ENCODE measurements at regions not wholly inside any gene's neighbourhood (a gene's known extent, or its start where the extent isn't known, plus 50 kb on each side); places are given as distances from the start of the nearest gene placed in this dataset.

DNA sequence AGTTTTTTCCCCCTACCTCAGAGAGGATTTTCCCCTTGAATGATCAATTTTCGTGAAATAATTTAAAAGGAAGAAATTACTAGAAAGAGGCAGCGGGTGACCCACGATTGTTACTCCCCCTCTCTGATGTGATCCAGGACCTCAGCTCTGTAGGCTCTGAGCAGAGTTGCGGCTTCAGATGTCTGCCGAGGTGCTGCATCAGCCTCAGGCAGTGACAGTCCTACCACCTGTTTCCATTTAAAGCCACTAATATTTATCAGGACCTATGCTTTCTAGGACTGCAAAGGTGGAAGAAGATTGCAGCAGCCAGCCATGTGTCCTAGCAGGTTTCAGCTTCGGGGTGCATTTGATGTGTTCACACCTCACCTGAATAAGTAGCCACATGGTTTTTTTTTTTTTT is 294.8 kb upstream of the C2CD4B start:
- no peak for DNase-seq (ENCODE audit: low read depth in 2 of 3, low spot score in 2 of 3)

GRCh38 chr15:62462268-62462667 is 297.2 kb upstream of the C2CD4B start:
- no peak for DNase-seq (ENCODE audit: low read depth in 2 of 3, low spot score in 2 of 3)

- DNase-seq (ENCODE audit: low read depth in 2 of 3, low spot score in 2 of 3): no peak
Observed at GRCh38 chr15:62462721-62463120, 297.6 kb upstream of the C2CD4B start.

DNA sequence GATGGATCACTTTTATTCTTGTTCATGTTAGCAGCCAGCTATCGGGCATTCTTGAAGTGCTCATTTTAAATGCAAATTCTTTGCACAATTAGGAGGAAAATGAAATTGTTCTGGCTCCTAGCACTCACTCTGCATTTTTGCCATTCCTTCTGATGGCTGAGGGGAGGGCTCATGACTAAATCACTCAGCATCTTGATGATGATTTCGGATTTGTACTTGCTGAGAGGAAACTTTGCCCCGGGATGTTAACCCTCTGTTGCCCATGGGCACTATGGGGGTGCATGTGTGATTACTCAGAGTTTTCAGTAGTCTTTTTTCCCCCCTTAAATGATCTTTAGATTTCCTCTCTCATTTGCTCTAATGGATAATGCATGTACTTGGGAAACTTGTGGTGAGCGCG is 299.6 kb upstream of the C2CD4B start:
- DNase-seq (ENCODE audit: low read depth in 2 of 3, low spot score in 2 of 3): no peak

- no peak for DNase-seq (ENCODE audit: low read depth in 2 of 3, low spot score in 2 of 3)
Observed at GRCh38 chr15:62465173-62465572, 300.1 kb upstream of the C2CD4B start.

GRCh38 chr15:62469478-62469873 is 304.4 kb upstream of the C2CD4B start:
- no peak for DNase-seq (ENCODE audit: low read depth in 2 of 3, low spot score in 2 of 3)

DNA sequence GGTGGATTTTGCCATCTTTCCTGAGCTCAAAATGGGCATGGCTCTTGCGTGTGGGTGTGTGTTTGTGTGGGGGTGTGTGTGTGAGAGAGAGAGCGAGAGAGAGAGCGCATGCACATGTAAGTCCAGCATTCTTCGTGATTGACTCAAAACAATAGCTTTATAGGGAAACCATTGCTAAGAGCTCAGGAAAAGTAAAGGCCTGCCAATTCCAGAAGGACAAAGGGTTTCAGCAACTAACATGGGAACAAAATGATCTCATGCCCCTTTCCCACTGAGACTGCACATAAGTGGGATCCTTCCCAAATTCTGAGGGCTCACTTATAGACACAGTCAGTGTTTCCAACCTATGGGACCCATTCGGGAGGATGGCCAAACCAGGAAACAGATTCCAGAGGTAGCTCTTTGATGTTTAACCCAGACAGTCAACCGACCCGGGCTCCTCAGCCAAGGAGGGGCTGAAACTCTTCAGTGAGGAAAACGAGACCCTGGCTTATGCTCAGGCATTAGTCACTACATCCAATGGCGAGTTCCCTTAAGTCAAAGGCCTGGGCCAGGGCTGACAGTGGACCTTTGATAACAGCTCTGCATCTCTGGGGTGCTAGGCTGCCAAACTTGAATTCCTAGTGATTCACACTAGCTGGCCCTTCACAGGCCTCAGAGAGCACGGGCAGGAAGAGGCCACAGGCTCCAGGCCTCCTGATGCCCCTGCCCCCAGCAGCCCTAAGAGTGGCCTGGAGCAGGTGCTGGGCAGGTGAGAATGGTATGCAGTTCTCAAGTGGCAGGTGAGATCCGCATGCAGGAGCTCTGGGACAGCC is 305.0 kb upstream of the C2CD4B start:
- DNase-seq (ENCODE audit: low read depth in 2 of 3, low spot score in 2 of 3): no peak

GRCh38 chr15:62472616-62473299 is 307.7 kb upstream of the C2CD4B start:
- DNase-seq (ENCODE audit: low read depth in 2 of 3, low spot score in 2 of 3): no peak

GRCh38 chr15:62474021-62474770 is 309.1 kb upstream of the C2CD4B start:
- DNase-seq (ENCODE audit: low read depth in 2 of 3, low spot score in 2 of 3): no peak

DNA sequence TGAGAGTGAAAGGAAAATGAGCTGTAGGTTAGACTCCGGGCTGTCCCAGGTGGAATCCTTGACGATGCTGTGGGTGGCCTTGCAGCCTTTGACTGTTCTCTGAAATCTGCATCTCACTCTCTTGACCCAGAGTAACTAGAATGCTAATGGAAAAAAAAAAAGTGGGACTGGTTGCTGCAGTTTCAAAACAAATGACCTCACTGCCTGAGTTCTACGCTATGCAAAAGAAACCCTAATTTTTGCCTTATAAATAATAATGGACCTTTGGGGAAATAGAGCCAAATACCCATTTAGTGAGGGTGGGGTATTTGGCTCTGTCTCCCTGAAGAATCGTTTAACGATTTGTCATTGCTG is 309.7 kb upstream of the C2CD4B start:
- DNase-seq (ENCODE audit: low read depth in 2 of 3, low spot score in 2 of 3): no peak

DNA sequence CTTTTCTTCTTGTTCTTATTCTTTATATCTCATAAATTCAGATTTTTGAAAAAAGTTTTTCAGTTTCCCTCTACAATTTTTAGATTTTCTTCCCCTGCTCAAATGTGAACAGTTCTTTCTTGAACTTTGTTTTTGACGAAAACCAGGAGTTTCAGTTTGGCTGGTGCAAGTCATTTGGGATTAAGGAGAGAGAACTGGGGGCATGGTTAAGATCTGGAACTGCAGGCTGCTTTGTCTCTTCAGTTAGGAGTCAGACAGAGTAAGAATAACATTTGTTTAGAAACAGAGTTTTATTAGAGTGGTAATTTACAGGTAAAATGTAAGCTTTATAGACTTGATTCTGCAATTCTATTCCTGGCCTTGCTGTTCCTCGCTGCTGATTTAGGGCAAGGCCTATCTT is 310.5 kb upstream of the C2CD4B start:
- no peak for DNase-seq (ENCODE audit: low read depth in 2 of 3, low spot score in 2 of 3)

GRCh38 chr15:62476163-62476562 is 311.1 kb upstream of the C2CD4B start:
- DNase-seq (ENCODE audit: low read depth in 2 of 3, low spot score in 2 of 3): no peak

GRCh38 chr15:62477929-62478328 is 312.8 kb upstream of the C2CD4B start:
- DNase-seq (ENCODE audit: low read depth in 2 of 3, low spot score in 2 of 3): no peak

DNA sequence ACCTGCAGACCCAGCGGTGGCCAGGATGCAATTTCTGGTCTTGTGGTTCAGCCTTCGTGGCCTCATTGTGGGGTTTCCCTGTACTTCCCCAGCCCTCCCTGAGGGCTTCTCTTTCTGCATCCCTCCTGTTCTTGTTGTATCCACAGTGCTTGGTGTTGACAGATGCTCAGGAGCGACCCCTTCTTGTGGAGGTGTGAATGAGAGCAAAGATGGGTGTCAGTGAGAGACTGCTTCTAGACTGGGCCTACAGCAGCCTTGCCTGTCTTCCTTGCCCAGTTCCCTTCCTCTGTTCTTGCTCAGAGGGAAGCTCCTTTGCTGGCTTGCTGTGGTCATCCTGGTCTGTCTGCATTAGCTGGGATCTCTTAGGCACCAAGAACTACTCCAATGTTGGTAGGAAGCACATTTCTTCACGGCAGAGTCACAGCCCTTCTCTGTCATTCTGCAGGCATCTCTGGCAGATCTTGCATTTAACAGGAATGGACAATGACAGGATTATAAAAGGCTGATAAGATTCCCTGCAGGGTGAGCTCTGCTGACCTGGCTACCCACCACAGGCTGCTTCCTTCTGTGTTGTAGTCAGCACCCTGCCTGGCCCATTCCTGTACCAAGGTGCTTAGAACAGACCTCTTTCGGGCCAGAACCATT is 317.8 kb upstream of the C2CD4B start:
- peak in 2 of 3 donors; percentile 41 for DNase-seq (ENCODE audit: low read depth in 2 of 3, low spot score in 2 of 3)

- DNase-seq (ENCODE audit: low read depth in 2 of 3, low spot score in 2 of 3): no peak
Observed at GRCh38 chr15:62483814-62484213, 318.7 kb upstream of the C2CD4B start.

DNA sequence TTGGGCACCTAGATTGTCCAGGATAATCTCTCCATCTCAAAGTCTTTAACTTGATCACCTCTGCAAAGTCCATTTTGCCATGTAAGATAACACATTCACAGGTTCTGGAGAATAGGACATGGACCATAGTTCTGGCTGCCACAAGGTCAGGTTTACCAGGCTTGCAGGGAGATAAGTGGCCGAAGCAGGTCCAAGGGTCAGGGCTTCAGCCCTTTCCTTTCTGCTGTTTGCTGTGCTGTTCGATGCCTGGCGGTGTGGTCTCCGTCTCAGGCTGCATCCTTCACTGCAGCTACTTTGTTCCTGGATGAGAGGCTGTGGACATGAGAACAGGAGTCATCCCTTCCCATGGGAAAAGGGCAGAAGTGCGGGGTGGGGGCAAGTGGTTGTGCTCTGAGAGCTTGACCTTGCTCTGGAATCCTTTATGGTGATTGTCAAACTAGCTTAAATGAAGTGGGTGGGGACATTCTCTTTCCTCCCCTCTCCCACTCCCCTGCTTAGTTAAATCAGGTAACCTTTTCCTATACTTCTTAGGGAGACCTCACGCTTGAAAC is 320.2 kb upstream of the C2CD4B start:
- no peak for DNase-seq (ENCODE audit: low read depth in 2 of 3, low spot score in 2 of 3)

- DNase-seq (ENCODE audit: low read depth in 2 of 3, low spot score in 2 of 3): no peak
Observed at GRCh38 chr15:62486041-62486440, 321.0 kb upstream of the C2CD4B start.

DNA sequence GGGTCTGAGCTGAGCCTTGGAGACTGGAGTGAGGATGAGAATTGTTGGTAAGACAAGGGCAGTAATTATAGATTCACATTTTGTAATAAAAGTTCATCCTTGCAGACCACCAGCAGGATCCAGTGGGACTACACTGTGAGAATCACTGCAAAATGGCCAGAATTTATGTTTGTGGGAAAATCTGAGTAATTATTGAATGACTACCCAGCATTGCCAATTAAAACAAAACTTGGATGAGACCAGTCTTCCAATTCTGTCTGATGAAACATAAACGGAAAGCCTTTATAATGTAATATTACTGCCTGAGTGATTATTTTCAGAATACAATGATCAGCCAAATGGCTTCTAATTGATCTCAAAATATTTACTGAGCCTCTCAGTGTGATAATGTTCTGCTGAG is 323.3 kb upstream of the C2CD4B start:
- no peak for DNase-seq (ENCODE audit: low read depth in 2 of 3, low spot score in 2 of 3)

DNA sequence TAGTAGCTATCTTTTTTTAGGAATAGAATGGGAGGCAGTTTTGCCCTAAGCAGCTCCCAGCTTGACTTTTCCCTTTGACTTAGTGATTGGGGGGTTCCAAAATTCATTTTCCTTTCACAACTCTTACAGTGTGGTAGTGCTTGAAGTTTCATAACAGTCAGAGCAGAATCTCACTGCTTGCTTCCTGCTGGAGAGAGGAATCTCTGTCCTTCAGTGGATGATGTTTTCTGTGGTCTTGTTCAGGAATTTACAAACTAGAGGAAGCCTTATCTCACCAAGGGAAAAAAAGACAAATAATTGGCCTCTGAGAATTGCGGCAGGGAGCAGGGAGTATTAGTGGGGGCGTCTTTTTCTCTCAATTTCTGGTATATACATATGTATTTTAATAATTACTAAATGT is 326.6 kb upstream of the C2CD4B start:
- no peak for DNase-seq (ENCODE audit: low read depth in 2 of 3, low spot score in 2 of 3)

DNA sequence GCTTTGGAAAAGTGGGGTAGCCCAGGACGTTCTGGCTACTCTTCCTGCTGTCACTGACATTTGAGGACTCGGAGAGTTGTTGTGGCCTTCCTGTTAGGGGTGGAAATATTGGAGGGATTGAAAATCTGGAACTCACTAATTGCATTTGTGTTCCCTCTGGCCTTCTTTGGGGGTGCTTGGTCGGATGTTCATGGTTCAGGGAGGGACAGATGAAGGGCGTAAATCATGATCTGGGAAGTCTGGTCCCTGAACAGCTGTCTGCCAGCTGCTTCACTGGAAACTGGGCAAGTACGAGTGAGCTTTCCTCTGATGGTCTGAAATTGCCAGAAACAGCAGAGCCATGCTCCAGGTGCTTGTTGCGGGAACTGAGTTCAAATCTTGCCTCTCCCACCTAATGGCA is 327.8 kb upstream of the C2CD4B start:
- DNase-seq (ENCODE audit: low read depth in 2 of 3, low spot score in 2 of 3): no peak

DNA sequence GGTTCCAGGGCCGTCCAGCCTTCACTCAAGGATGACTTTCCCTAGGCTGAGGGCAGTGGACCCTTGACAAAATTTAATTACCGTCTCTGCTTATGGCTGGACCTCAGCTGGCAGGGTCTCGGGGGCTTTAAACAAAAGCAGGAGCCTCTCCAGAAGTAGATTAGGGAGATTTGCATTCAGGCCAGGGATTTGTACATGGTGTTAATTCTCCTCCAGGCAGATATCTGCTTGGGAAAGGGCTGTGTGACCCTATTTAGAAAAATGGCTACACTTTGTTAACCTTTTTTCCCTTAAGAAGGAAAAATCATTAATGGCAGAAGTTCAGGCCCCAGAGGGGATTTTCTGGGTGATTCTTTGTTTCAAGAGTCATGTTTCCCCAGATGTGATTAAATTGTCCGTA is 329.1 kb upstream of the C2CD4B start:
- no peak for DNase-seq (ENCODE audit: low read depth in 2 of 3, low spot score in 2 of 3)
